Neutrophil (primary cell): ENCODE measurements at regions not wholly inside any gene's neighbourhood (a gene's known extent, or its start where the extent isn't known, plus 50 kb on each side); places are given as distances from the start of the nearest gene placed in this dataset.

Experiments used
- H3K27ac ChIP-seq: fragments of 200-600 bp; sonication (generic); 2 replicates; pipeline ENCODE4 v1.5.1; 2016; ENCODE audit warnings: mild to moderate bottlenecking, moderate library complexity
- H3K27me3 ChIP-seq: fragments of 200-600 bp; sonication (generic); 2 replicates; pipeline ENCODE4 v1.6.0; 2016; ENCODE audit warnings: mild to moderate bottlenecking
- H3K36me3 ChIP-seq: fragments of 200-600 bp; sonication (generic); 2 replicates; pipeline ENCODE4 v1.5.1; 2017
- H3K4me1 ChIP-seq, 2 experiments: fragments of 200-600 bp in 1 of 2; sonication (generic) in 1 of 2; 1 replicate in 1 of 2; 2 replicates in 1 of 2; pipeline versions ENCODE4 v1.5.1 to v1.6.1; 2013 to 2016; ENCODE audit warnings: low read depth in 1 of 2, low read length in 1 of 2, mild to moderate bottlenecking in 1 of 2, moderate library complexity in 1 of 2; ENCODE audit not compliant: control insufficient read depth in 1 of 2, insufficient read depth in 1 of 2
- H3K4me3 ChIP-seq, 2 experiments: fragments of 200-600 bp in 1 of 2; sonication (generic) in 1 of 2; 1 replicate in 1 of 2; 2 replicates in 1 of 2; pipeline ENCODE4 v1.5.1; 2013 to 2016; ENCODE audit warnings: low read depth in 1 of 2, low read length in 1 of 2, mild to moderate bottlenecking in 1 of 2, moderate library complexity in 1 of 2
- H3K9me3 ChIP-seq: fragments of 200-600 bp; sonication (generic); 2 replicates; pipeline ENCODE4 v1.5.1; 2016
- TF ChIP-seq, protein P1 (sequence below): fragments of 200-600 bp; sonication (generic); IDR thresholded peaks from 2 replicates; pipeline ENCODE4 v1.5.1; 2016; ENCODE audit warnings: antibody characterized with exemption

DNA sequence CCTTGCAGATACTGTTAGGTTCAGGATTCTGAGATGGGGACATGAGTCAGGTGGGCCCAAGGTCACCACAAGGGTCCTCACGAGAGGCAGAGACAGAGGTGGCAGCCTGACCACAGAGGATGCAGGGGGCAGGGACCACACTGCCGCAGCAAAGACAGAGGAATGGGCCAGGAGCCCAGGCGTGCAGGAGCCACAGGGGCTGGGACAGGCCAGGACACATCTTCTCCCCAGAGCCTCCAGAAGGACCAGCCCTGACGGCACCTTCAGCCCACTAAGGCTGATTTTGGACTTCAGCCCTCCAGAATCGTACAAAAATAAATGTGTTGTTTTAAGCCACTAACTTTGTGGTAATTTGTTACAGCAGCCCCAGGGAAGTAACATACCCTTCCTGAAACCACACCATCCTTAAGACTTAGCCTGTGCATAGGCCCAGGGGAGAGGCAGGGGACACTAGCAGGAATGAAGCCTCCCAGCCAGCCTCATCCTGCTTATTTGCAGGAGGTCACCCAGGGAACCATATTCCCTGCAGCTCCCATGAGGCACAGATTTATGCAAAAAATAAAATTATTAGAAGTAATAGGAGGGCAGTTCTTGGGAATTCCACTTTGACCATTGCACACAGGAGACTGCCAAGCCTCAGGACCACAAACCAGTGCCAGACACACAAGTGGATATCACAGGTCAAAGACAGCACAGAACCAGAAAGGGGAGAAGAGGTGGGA lies 119.3 kb upstream of the CST7 start:
- TF ChIP-seq, protein P1, sequence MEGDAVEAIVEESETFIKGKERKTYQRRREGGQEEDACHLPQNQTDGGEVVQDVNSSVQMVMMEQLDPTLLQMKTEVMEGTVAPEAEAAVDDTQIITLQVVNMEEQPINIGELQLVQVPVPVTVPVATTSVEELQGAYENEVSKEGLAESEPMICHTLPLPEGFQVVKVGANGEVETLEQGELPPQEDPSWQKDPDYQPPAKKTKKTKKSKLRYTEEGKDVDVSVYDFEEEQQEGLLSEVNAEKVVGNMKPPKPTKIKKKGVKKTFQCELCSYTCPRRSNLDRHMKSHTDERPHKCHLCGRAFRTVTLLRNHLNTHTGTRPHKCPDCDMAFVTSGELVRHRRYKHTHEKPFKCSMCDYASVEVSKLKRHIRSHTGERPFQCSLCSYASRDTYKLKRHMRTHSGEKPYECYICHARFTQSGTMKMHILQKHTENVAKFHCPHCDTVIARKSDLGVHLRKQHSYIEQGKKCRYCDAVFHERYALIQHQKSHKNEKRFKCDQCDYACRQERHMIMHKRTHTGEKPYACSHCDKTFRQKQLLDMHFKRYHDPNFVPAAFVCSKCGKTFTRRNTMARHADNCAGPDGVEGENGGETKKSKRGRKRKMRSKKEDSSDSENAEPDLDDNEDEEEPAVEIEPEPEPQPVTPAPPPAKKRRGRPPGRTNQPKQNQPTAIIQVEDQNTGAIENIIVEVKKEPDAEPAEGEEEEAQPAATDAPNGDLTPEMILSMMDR: no peak
- H3K9me3 ChIP-seq: no peaks in the 10 kb centered on the region
- H3K36me3 ChIP-seq: no peaks in the 10 kb centered on the region
- no peaks in the 10 kb centered on the region for H3K27me3 ChIP-seq
- no peaks in the 10 kb centered on the region for H3K4me1 ChIP-seq
- H3K27ac ChIP-seq: no peak overlapping the region
- no peak overlapping the region for H3K4me3 ChIP-seq

DNA sequence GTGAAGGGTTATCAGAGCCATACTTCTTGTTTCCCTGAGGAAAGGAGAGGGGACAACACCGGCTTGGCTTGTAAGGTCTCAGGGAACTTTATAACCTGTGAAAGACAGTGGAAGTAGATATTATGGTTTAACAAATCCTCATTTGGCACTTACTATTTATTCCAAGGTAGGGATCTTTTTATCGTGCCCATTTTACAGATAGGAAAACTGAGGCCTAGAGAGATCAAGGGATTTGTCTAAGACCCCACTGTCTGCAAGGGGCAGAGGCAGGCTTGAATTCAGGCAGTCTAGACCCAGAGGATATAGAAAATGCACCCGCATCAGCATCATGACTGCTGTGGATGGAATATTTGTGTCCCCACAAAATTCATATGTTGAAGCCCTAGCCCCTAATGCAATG lies 118.4 kb upstream of the CST7 start:
- Histone ChIP-seq H3K36me3 (no peaks in the 10 kb centered on the region), H3K9me3 (no peaks in the 10 kb centered on the region), H3K27ac (no peak overlapping the region), H3K4me1 (no peaks in the 10 kb centered on the region), H3K27me3 (no peaks in the 10 kb centered on the region), H3K4me3 (no peak overlapping the region)
- TF ChIP-seq, protein P1: no peak

DNA sequence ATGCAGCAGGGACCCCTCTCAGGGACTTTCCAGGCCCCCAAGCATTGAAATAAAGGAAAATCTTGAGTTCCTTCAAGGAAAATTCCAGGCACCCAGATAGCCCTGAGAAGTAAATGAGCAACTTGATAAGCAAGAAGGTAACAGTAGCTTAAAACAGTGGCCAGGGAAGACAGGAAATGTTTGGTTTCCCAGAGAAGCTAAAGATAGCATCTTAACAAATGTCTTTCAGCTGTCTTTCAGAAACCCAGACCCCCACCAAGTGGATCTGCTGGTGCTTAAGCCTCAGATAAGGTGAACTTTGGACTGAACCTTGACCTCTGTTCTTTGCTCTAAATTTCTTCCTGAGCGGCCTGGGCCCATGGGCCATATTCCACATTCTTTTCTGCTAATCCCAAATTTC lies 117.8 kb upstream of the CST7 start:
- Histone ChIP-seq H3K27ac (no peak overlapping the region), H3K27me3 (no peaks in the 10 kb centered on the region), H3K36me3 (no peaks in the 10 kb centered on the region), H3K4me3 (no peak overlapping the region), H3K9me3 (no peaks in the 10 kb centered on the region), H3K4me1 (no peaks in the 10 kb centered on the region)
- TF ChIP-seq, protein P1: no peak

DNA sequence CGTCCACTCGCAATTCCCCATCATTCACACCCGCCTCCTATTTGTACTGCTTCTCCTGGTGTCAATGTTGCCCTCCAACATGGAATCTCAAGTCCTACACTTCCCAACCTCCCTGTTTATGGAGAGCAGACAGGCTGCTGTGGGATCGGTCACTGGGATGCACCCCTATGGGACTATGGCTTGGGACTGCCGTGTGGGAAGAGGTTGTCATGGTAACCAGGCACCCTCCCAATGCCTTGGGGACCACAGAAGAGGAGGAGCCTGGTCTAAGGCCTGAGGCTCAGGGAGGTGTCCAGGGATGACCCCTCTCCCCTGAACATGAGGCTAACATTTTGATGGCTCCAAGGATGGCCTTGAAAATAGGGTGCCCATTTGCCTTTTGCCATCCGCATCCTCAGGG lies 116.6 kb upstream of the CST7 start:
- Histone ChIP-seq H3K27me3 (no peaks in the 10 kb centered on the region), H3K4me1 (no peaks in the 10 kb centered on the region), H3K9me3 (no peaks in the 10 kb centered on the region), H3K36me3 (no peaks in the 10 kb centered on the region), H3K4me3 (no peak overlapping the region), H3K27ac (no peak overlapping the region)
- TF ChIP-seq, protein P1: no peak

- no peak overlapping the region for H3K4me3 ChIP-seq
- H3K36me3 ChIP-seq: no peaks in the 10 kb centered on the region
- H3K9me3 ChIP-seq: no peaks in the 10 kb centered on the region
- H3K4me1 ChIP-seq: no peaks in the 10 kb centered on the region
- H3K27ac ChIP-seq: no peak overlapping the region
- TF ChIP-seq, protein P1: no peak
- no peaks in the 10 kb centered on the region for H3K27me3 ChIP-seq
Observed at GRCh38 chr20:24833592-24833991, 115.5 kb upstream of the CST7 start.
